Lower leg skin (tissue), 3 donors: ENCODE measurements at regions not wholly inside any gene's neighbourhood (a gene's known extent, or its start where the extent isn't known, plus 50 kb on each side); places are given as distances from the start of the nearest gene placed in this dataset.
"Not testable (repeated sequence)": the region's sequence is repeated elsewhere in the genome, so short reads cannot be mapped to it uniquely, and the experiment has no call there.

Experiments used
- DNase-seq, 2 donors: peaks; one replicate each; pipeline ENCODE4 v3.0.0-alpha.2; 2019; ENCODE audit warnings: low spot score in 2 of 2
- H3K4me3 ChIP-seq: fragments of 200-600 bp; sonication (generic); 2 replicates; pipeline ENCODE4 v1.5.1; 2017; ENCODE audit warnings: mild to moderate bottlenecking, low read depth; ENCODE audit not compliant: poor library complexity, severe bottlenecking
- WGBS, 2 donors: methylation state at CpG; one replicate each; pipeline ENCODE4 v1.1.5; 2018; 5-methylcytosine and 5-hydroxymethylcytosine counted together
- intact Hi-C: fragments of 100-400 bp; cut with DNase I; formaldehyde crosslinking; loops from one replicate; pipeline ENCODE4 v1.15.0; 2023; ENCODE audit warnings: low total_unique reads

DNA sequence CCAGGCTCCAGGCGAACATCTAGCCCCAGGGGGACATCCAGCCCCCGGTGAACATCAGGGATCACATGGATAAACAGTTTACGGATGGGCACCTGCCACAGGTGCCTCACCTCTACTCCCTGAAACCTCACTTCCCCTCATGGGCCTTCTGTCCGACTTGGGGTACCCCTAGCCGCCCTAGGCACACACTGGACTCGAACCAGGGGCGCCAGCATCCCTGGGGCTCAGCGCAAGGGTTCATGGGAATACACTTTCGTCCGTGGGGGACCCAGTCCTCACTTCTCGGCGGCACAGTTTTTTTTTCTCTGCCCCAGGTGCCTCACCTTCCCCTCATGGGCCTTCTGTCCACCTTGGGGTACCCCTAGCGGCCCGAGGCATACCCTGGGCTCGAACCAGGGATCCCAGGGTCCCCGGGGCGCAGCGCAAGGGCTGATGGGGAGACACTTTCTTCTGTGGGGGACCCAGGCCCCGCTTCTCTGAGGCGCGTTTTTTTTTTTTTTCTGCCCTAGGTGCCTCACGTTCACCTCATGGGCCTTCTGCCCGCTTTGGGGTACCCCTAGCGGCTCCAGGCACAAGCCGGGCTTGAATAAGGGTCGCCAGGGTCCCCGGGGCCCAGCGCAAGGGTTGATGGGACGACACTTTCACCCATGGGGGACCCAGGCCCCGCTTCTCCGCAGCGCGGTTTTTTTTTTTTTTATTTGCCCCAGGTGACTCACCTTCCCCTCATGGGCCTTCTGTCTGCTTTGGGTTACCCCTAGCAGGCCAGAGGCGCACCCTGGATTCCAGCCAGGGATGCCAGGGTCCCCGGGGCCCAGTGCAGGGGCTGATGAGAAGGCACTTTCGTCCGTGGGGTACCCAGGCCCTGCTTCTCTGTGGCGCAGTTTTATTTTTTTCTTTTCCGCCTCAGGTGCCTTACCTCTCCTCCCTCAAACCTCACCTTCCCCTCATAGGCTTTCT, 1483.5 kb upstream of the TPTE start:
- H3K4me3 ChIP-seq, intact Hi-C loops: not testable (repeated sequence)
- 57 to 67% methylated on average over 33 to 39 of the region's 39 CpGs for WGBS, 2 donors
- DNase-seq = peak in 1 of 2 donors; percentile 74

DNA sequence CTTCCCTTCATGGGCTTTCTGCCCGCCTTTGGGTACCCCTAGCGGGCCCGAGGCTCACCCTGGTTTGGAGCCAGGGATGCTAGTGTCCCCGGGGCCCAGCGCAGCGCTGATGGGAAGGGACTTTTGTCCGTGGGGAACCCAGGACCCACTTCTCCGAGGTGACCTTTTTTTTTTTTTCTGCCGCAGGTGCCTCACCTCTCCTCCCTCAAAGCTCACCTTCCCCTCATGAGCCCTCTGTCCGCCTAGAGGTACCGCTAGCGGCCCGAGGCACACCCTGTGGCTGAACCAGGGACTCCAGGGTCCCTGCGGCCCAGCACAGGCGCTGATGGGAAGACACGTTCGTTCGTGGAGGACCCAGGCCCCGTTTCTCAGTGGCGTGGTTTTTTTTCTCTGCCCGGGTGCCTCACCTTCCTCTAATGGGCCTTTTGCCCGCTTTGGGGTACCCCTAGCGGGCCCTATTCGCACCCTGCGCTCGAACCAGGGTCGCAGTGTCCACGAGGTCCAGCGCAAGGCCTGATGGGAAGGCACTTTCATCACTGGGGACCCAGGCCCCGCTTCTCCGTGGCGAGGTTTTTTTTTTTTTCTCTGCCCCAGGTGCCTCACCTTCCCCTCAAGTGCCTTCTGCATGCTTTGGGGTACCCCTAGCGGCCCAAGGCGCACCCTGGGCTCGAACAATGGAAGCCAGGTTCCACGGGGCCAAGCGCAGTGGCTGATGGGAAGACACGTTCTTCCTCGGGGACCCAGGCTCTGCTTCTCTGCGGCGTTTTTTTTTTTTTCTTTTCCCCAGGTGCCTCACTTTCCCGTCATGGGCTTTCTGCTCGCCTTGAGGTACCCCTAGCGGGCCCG, 1481.6 kb upstream of the TPTE start:
- WGBS, 2 donors = 69 to 76% methylated on average over 44 to 45 of the region's 45 CpGs
- intact Hi-C loops, H3K4me3 ChIP-seq: not testable (repeated sequence)
- peak in 1 of 2 donors; percentile 86 for DNase-seq

DNA sequence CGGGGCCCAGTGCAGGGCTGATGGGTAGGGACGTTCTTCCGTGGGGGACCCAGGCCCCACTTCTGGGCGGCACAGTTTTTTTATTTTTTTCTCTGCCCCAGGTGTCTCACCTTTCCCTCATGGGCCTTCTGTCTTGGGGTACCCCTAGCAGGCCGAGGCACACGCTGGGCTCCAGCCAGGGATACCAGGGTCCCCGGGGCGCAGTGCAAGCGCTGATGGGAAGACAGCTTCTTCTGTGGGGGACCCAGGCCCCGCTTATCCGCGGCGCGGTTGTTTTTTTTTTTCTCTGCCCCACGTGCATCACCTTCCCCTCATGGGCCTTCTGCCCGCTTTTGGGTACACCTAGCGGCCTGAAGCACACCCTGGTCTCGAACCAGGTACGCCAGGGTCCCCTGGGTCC, 1481.0 kb upstream of the TPTE start:
- intact Hi-C loops, H3K4me3 ChIP-seq: not testable (repeated sequence)
- peak in 1 of 2 donors; percentile 42 for DNase-seq
- 66 to 69% methylated on average over 18 to 19 of the region's 19 CpGs for WGBS, 2 donors

DNA sequence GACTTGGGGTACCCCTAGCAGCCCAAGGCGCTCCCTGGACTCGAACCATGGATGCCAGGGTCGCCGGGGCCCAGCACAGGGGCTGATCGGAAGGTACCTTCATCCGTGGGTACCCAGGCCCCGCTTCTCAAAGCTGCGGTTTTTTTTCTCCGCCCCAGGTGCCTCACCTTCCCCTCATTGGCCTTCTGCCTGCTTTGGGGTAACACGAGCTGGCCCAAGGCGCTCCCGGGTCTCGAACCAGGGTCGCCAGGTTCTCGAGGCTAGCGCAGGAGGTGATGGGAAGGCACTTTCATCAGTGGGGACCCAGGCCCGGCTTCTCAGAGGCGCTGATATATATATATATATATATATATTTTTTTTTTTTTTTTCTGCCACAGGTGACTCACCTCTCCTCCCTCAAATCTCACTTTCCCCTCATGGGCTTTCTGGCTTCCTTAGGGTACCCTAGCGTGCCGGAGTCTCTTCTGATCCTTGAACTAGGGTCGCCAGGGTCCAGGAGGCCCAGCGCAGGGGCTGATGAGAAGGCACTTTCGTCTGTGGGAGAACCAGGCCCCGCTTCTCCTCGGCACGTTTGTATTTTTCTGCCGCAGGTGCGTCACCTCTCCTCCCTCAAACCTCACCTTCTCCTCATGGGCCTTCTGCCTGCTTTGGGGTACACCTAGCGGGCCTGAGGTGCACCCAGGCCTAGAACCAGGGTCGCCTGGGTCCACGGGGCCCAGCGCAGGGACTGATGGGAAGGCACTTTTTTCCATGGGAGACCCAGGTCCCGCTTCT, 1480.0 kb upstream of the TPTE start:
- DNase-seq = peak in 1 of 2 donors; percentile 71
- H3K4me3 ChIP-seq, intact Hi-C loops: not testable (repeated sequence)
- 81% methylated on average over 9 to 31 of the region's 33 CpGs for WGBS, 2 donors

DNA sequence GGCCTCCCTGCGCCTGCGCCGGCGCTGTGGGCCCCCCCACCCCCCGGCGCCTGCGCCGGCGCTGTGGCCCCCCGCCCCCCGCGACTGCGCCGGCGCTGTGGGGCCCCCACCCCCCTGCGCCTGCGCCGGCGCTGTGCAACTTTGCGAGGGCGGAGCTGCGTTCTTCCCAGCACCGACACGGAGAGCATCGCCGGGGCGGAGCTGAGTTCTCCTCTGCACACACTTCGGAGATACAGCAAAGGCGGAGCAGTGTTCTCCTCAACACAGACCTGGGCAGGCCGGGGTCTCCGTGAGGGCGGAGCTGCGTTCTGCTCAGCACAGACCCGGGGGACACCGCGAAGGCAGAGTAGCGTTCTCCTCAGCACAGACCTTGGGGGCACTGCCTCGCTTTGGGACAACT, 1478.3 kb upstream of the TPTE start:
- H3K4me3 ChIP-seq, intact Hi-C loops: not testable (repeated sequence)
- 60 to 80% methylated on average over 11 to 12 of the region's 38 CpGs for WGBS, 2 donors
- peak in 1 of 2 donors; percentile 86 for DNase-seq

DNA sequence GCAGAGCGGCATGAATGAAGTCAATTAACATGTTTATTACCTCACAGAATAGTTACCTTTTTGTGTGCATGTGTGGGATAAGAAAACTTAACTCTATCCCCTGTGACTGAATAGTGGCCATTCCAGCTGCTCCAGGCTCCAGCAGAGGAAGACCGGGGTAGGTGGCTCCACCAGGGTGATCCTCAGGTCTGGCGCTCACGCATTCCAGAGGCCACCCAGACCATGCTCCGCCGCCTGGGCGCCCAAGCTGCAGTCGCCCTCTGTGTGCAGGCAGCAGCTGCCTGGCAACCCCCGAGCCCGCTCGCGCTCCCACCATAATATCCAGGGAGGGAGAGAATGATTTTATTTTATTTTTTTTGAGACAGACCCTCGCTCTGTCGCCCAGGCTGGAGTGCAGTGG, 1474.5 kb upstream of the TPTE start:
- H3K4me3 ChIP-seq, DNase-seq, intact Hi-C loops: not testable (repeated sequence)
- WGBS, 2 donors = 63 to 65% methylated on average over 13 of the region's 14 CpGs

DNA sequence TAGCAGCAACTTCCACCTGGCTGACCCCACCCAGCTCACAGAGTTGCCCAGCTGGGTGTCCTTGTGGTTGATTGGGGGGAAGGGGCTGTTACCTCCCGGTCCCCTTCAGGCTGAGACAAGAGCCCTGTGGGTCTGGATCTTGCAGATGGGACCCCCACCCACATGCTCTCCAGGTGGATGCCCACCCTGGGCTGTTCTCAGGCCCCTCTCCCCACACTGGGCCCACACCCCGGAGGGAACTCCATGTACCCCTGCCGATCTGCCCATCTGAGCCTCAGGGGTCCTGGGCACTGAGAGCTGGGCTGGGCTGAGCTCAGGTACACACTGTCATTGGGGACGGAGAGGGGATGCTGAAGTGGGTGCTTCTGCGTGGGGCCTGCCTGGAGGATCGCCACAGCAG, 1453.9 kb upstream of the TPTE start:
- H3K4me3 ChIP-seq, intact Hi-C loops, DNase-seq: not testable (repeated sequence)
- no CpG with 5 or more reads among the region's 6 CpGs for WGBS, 2 donors

DNA sequence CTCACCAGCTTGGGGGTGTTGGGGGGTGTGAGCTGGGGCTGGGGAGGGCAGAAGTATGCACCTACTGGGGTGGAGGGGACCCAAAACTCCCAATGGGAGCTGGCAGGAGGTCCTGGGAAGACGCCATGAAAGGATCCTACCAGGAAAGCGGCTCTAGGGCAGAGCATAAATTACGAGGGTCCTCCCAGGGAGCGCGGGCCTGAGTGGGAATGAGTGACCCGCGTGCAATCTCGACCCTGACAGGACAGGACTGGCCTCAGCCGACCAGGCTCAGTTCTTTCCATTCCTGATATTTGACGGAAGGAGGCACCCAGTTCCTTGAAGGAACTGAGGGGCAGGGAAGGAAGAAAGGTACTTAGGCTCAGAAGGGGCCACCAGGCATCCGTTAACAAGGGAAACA, 1452.8 kb upstream of the TPTE start:
- DNase-seq = peak in 1 of 2 donors; percentile 84

DNA sequence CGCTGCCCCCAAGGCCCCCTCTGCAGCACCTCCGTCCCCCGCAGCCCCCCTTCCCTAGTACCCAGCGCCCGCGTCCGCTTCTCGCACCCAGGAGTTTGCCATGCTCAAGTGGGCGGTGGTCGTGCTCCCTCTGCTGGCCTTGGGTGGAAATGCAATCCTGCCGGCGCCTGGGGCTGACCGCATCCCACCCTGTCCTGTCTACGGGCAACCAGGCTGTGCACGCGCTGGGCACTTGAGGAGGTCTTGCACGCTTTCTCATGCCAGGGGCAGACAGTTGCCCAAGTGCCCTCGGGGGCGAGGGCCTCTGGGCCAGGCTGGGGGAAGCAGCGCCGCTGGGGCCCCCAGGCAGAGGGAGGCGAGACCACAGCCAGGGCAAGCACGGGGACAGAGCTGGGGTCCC, 1450.7 kb upstream of the TPTE start:
- H3K4me3 ChIP-seq, intact Hi-C loops: not testable (repeated sequence)
- 64% methylated on average over 7 of the region's 23 CpGs; no CpG with 5 or more reads in 1 of the 2 donors for WGBS, 2 donors
- DNase-seq = peak in 1 of 2 donors; percentile 74

More for the DNA sequence above, 1452.8 kb upstream of the TPTE start:
- H3K4me3 ChIP-seq, intact Hi-C loops: not testable (repeated sequence)
- 75% methylated on average over 10 of the region's 11 CpGs for WGBS, 2 donors

DNA sequence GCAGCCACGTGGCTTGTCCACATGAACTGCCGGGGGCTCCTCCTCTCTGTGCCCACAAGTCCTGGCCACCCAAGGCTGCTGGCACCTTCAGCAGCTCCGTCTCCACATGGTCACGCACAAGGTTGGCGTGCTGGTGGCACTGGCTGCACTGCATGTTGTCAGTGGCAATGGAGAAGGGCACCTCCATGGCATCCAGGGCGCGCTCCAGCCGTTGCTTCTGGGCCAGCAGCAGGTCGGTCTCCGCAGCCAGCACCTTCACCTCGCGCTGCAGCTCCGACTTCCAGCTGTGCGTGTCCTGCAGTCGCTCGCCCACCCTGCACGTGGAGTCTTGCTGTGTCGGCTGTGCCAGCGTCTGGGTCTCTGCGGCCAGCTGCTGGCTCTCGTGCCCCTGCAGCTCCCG, 1448.4 kb upstream of the TPTE start:
- 85% methylated on average over 22 of the region's 22 CpGs; no CpG with 5 or more reads in 1 of the 2 donors for whole genome bisulfite sequencing, 2 donors
- intact Hi-C loops, H3K4me3 ChIP-seq: not testable (repeated sequence)
- DNase-seq = peak in 1 of 2 donors; percentile 83

DNA sequence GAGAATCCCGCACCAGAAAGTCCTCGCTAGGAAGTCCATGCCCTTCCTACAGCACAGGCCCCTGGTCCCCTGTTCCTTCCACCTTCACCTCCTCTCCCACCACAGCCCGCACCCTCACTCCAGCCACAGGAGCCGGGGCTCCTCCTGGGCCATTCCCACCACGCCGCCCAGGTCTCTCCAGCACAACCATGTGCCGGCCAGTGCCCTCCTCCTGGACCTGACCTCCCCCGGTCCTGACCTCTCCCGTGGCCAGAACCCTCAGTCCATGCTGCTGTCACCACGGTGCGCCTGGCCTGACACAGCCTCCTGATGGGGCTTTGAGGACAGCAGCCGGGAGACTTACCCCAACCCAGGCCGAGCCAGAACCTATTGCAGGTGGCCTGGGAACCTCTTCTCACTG, 1446.6 kb upstream of the TPTE start:
- intact Hi-C loops, DNase-seq, H3K4me3 ChIP-seq: not testable (repeated sequence)
- WGBS, 2 donors = 92% methylated on average over 10 of the region's 13 CpGs; no CpG with 5 or more reads in 1 of the 2 donors

DNA sequence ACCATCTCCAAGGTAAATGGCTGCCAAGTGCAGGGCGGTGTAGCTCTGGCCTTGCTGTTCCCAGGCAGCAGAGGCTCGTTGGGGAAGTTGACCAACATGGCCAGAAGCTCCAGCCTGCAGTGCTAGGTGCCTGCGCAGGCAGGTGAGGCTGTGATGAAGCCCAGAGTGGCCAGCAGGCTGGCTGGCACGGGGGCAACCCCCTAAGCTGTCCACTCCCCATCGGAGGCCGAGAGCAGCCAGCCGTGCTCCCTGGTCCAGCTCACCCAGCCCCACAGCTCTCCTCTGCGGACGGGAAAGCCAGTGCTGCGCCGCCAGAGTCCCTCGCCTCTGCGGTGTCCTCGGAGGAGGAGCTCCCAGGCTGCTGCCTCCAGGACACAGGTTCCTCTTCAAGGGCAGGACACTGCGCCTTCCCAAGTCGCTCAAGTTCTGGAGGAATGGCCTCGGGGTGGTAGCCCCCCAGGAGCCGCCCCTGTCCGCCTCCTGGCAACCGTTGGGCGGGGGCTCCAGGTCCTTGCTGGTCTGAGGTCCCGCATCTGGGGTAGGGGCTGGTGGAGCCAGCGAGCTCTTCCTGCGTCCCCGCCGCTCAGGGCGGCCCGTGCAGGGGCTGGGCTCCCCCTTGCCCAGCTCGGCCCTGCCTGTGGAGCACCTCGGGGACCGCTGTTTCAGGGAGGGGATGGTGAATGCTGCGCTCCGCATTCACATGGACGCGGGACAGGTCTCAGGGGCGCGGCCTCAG, 1438.1 kb upstream of the TPTE start:
- intact Hi-C loops, H3K4me3 ChIP-seq, DNase-seq: not testable (repeated sequence)
- WGBS, 2 donors = 80% methylated on average over 19 of the region's 37 CpGs; no CpG with 5 or more reads in 1 of the 2 donors

DNA sequence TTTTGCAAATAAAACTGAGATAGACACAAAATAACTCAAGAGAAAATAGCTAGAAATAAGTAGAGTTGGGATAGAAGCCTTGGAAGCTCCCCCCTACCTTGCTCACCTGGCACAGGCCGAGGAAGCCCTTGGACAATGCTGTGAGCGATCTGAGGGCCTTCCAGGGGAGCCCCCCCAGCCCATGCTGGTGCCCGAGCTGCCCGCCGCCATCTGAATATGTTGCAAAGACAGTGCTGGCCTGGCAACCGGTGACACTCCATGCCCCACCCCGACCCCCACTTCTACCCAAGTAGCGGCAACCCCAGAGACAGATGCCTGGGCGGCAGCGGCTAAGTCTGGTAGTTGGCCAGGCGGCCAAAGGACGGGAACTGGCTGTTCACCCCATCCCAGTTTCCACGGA, 1435.1 kb upstream of the TPTE start:
- H3K4me3 ChIP-seq, intact Hi-C loops, DNase-seq: not testable (repeated sequence)
- WGBS, 2 donors = 85% methylated on average over 8 of the region's 13 CpGs; no CpG with 5 or more reads in 1 of the 2 donors

DNA sequence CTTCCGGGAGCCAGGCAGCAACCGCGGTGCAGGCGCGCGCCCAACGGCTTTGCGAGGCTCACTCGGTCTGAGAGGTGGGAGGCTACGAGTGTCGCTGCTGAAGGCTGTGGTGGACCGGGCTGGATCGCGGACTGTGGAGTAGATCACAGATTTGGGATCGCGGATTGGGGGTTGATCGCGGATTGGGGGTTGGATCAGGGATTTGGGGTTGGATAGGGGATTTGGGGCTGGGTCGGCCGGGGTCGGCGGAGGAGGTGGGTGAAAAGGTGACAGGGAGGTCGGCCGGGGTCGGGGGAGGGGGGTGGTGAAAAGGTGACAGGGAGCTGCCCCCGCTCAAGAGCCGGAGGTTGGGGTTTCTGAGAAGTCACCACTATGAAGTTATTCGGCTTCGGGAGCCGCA, 1433.6 kb upstream of the TPTE start:
- intact Hi-C loops, H3K4me3 ChIP-seq: not testable (repeated sequence)
- 87 to 89% methylated on average over 19 to 24 of the region's 30 CpGs for WGBS, 2 donors
- peak in 1 of 2 donors; percentile 85 for DNase-seq
